HG02938 (cell line): ENCODE measurements at regions not wholly inside any gene's neighbourhood (a gene's known extent, or its start where the extent isn't known, plus 50 kb on each side); places are given as distances from the start of the nearest gene placed in this dataset.
"Not testable (repeated sequence)": the region's sequence is repeated elsewhere in the genome, so short reads cannot be mapped to it uniquely, and the experiment has no call there.

Experiments
- ATAC-seq: cut with Tn5 transposase; IDR thresholded peaks from one replicate; pipeline ENCODE4 v1.9.1; 2021; ENCODE audit warnings: mild to moderate bottlenecking, moderate library complexity; ENCODE audit not compliant: unreplicated experiment

GRCh38 chr3:125645616-125646015 is 50.3 kb upstream of the OSBPL11 start:
- no peak for ATAC-seq

GRCh38 chr3:125646581-125646980 is 51.3 kb upstream of the OSBPL11 start:
- ATAC-seq: no peak

GRCh38 chr3:125647318-125648014 is 52.2 kb upstream of the OSBPL11 start:
- ATAC-seq: no peak

- ATAC-seq: no peak
Observed at GRCh38 chr3:125651244-125651643, 55.9 kb upstream of the OSBPL11 start.

GRCh38 chr3:125652349-125652748 is 57.1 kb upstream of the OSBPL11 start:
- ATAC-seq: no peak

- ATAC-seq: no peak
Observed at GRCh38 chr3:125654526-125654925, 59.2 kb upstream of the OSBPL11 start.

- ATAC-seq: no peak
Observed at GRCh38 chr3:125662675-125663074, 67.4 kb upstream of the OSBPL11 start.

- ATAC-seq: no peak
Observed at GRCh38 chr3:125670352-125670751, 75.1 kb upstream of the OSBPL11 start.

GRCh38 chr3:125670945-125671344 is 75.6 kb upstream of the OSBPL11 start:
- no peak for ATAC-seq

GRCh38 chr3:125671461-125672243 is 76.4 kb upstream of the OSBPL11 start:
- no peak for ATAC-seq

- no peak for ATAC-seq
Observed at GRCh38 chr3:125675791-125676190, 80.5 kb upstream of the OSBPL11 start.

GRCh38 chr3:125679258-125679657 is 84.0 kb upstream of the OSBPL11 start:
- ATAC-seq: no peak

GRCh38 chr3:125681146-125681545 is 85.8 kb upstream of the OSBPL11 start:
- ATAC-seq: no peak

GRCh38 chr3:125681906-125682305 is 86.6 kb upstream of the OSBPL11 start:
- ATAC-seq: not testable (repeated sequence)

- ATAC-seq: not testable (repeated sequence)
Observed at GRCh38 chr3:125682610-125683009, 87.3 kb upstream of the OSBPL11 start.

GRCh38 chr3:125683067-125683829 is 88.0 kb upstream of the OSBPL11 start:
- no peak for ATAC-seq

- no peak for ATAC-seq
Observed at GRCh38 chr3:125684199-125684598, 88.9 kb upstream of the OSBPL11 start.

GRCh38 chr3:125685741-125686140 is 90.4 kb upstream of the OSBPL11 start:
- ATAC-seq: not testable (repeated sequence)

- no peak for ATAC-seq
Observed at GRCh38 chr3:125692361-125692760, 97.1 kb upstream of the OSBPL11 start.

- no peak for ATAC-seq
Observed at GRCh38 chr3:125693887-125694286, 98.6 kb upstream of the OSBPL11 start.

GRCh38 chr3:125694761-125695294 is 99.5 kb upstream of the OSBPL11 start:
- ATAC-seq: no peak
